Fibroblast of upper back skin (primary cell): ENCODE measurements at regions not wholly inside any gene's neighbourhood (a gene's known extent, or its start where the extent isn't known, plus 50 kb on each side); places are given as distances from the start of the nearest gene placed in this dataset.
A peak's percentile ranks its signal among the peaks of the same experiment; 100 is the strongest.

Source experiments
- DNase-seq: peaks from one replicate; pipeline ENCODE4 v3.0.0-alpha.2; 2013

DNA sequence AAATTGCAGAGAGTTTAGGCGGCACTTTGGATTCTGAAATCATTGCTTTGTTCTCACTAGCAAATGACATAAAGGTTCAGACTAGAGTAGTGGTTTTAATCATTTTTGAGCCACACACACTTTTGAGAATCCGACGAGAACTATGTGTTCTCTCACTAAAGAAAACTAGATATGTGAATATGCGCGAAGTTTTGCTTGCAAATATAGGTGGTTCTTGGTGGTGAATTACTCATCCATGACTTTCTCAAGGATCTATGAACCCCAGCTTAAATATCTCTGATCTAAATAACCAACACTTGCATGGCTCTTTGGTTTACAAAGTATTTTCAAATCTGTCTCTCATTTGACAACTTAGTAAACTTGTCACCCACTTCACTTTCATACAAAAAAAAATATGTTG, 54.8 kb downstream of the NOG start:
- DNase-seq = no peak

DNA sequence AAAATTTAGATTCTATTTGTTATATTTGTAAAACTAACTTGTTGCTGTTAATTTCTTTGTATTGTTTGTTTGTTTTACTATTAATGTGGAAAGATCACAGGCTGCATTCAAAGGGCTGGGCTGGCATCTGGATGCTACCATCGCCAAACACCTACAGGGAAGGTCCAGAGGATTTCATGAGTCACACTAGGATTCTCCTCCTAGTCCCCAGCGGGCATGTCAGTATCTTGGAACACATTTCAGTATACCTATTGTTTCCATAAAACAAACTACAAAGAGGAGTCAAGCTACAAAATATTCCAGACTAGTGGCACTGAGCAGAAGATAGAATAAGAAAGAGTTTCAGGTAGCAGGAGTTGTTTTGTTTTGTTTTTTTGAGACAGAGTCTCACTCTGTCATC, 55.3 kb downstream of the NOG start:
- no peak for DNase-seq

DNA sequence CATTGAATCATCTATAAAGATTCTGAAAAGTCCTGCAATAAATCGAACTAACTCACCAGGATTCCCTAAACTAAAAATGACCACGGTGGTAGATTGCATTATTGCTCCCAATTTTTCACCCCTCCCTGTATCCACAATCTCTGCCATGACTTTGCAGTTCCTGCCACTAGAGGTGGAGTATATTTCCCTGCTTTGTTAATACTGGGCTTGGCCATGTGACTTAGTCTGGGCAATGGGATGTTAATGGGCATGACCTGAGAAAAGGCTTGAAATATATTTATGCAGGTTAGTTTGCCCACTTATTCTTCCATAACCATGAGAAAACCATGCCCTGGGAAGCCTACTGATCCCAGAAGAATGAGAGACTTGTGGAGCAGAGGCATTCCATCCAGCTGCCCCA, 59.1 kb downstream of the NOG start:
- no peak for DNase-seq

DNA sequence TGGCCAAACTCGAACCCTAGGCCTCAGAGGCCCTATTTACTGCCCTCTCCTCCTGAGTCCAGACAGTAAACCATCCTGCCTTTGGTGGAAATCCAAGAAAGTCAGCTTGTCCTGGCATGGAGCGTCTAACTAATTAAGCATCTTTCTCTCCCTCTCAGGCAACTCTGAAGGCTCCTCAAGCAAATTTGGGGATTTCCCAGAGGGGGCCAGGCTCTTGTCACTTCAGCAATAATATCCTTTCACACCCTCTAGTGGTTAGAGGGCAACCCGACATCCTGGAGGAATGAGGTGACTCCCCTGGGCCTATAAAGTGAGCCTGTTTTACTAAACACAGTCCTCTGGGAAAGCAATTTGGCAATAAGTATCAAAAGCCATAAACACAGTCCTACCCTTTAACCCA, 60.4 kb downstream of the NOG start:
- DNase-seq = peak; percentile 66

DNA sequence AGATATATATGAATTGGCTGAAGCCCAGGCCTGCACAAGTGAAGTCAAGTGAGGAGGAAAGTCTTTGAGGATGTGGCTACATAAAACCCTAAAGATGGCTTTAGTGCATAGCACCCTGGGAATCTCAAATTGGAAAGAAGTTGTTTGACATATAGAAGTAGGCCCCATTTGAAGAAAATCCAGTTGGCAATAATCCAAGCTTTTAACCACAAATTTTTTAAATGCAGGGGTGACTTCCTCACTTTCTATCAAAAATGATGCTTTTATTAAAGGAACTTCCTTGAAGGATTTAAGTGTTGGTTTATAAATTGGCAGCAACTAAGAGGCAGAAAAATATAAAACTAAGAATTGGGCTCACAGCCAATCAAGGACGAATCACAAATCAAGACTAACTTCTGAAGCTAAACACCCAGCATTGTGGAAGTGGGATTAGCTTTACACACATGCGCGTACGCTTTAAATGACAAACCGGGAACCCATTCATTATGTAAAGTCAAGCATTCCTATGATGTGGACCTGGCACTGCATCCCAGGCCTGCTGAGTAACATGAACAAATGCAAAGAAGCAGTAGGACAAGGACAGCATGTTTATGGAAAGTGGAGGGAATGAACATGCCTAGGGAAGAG, 63.3 kb downstream of the NOG start:
- peak; percentile 41 for DNase-seq

DNA sequence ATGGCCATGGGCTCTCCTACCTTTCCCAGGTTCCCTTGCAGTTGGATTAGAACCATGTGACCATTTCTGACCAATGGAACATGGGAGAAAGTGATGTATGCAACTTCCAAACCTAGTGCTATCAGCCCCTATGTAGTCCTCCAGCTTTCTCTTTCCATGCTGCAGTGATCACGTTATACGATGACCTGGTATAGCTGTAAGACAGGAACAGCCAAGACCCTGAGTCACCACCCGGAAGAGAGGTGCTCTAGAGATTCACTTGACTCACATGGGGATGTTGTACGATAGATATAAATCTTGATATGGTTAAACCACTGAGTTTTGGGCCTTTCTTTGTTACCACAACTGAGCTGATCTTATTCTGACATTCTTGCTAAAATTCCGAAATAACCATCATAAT, 65.1 kb downstream of the NOG start:
- no peak for DNase-seq

DNA sequence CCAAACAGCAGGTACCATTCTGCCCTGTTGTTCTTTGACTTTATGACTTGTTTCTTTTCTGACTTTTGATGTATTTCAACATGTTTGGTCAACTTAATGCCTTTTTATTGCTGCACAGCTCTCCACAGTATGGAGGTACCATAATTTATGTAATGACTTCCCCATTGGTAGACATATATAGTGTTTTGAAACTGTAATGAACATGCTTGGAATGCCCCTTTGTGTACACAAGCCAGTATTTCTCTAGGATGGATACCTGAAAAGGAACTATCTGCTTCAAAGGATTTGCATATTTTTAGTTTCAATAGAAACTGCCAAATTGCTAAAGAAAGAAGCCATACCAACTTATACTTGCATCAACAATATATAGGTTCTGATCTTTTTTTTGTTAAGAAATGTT, 66.1 kb downstream of the NOG start:
- DNase-seq = no peak

DNA sequence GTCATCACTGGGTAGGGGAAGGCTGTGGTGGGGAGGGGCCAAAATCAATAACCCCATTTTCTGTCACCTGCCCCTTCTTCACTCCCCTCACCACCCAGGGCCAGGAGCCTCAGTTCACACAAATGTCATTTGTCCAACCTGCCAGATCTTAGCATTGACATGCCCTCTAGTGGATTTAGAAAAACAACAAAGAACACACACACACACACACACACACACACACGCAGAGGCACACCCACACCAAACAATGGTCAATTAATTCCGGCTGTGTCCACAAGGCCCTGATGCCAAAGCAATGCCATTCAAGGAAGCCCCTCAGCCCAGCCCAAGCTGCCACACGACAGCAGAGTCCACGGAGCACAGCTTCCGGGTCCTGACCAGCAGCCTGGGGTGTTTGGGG, 68.4 kb downstream of the NOG start:
- no peak for DNase-seq

DNA sequence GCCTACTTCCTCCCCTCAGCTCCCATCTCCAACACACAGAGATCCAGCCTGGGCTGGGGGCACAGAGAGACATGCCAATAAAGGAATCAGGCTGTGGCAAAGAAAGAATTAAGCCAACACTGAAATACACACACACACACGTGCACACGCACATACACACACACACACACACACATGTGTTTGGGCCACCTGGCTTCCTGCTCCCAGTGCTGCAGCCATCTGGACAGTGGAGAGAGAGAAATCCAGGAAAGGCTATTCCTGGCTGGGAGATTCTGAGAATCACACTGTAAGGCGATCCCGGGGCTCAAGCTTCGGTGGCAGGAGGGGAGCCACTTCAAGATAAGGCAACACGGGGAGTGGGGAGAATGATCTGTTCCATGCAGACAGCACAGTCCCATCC, 72.4 kb downstream of the NOG start:
- no peak for DNase-seq

DNA sequence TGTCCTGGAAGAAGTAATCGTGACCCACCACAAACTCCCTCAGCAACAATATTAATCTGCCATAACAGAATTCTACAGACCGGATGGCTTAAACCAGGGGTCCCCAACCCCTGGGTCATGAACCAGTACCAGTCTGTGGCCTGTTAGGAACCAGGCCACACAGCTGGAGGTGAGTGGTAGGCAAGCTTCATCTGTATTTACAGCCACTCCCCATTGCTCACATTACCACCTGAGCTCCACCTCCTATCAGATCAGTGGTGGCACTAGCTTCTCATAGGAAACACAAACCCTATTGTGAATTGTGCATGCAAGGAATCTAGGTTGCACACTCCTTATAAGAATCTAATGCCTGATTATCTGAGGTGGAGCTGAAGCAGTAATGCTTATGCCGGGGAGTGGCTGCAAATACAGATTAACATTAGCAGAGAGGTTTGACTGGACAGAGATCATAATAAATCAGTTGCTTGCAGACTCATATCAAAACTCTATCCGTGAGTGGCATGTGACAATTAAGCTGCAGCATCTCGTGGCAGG, 74.5 kb downstream of the NOG start:
- DNase-seq = no peak

DNA sequence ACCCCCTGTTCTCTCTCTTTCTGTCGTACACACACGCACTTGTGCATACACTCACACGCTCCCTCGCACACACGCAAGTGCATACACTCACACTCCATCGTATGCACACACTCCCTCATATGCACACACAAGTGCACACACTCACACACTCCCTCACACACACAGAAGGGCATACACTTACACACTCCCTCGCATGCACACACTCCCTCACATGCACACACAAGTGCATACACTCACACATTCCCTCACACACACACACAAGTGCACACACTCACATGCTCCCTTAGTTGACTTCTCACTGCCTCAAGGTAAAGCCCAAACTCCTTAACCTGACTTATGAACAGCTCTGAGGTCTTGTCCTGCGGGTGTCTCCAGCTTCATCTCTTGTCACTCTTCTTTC, 78.7 kb downstream of the NOG start:
- DNase-seq = no peak

DNA sequence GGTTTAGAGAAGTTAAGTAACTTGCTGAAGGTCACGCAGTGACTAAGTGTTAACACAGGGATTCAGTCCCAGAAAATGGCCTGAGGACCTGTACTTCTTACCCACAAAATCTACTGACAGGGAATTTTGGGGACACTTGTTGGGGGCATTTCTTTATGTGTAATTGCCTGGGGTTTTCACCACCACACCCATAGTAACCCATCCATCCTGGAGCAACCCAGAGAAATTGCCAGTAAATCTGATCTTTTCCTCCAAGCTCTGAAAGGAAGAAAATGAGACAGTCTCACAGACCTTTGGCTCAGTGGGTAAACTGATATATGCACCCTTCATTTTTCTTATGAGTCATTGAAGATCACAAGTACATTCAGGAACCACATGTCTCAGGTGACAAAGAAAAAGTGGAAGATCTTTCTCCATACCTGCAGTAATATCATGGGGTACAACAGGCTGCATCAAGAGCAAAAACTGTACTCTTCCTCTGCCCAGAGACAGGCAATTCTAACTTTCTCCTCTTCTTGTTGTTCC, 81.0 kb downstream of the NOG start:
- no peak for DNase-seq

DNA sequence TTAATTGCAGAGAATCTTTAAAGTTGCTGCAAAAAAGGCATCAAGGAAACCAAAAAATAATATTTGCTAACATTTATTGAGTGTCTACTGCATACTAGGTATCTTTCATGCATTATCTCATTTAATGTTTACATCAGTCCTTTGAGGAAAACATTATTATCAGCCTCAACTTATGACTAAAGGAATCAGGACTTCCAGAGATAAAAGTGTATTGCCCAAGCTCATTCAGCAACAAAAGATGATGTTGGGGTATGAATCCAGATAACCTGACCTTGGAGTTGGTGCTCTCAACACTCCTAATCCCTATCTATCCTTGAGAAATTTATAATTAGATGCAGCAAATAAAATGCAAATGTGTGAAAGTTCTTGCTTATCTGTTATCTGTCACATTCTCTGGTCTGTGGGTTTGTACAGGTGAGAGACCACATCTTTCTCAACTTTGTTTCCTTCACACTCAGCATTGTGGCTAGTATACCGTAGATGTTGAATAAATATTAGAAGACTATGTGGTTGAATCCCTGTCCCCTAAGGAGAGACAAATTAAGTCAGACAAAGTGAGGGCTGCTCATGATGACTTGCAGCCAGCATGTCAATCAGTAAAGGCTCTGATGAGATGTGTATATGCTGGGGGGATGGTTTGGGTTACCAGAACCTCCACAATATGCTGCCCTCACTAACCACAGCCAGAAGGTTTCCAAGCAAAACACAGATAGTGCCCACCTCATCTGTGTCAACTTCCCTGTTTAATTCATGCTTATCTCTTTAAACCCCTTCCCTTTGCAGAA, 82.6 kb downstream of the NOG start:
- no peak for DNase-seq

DNA sequence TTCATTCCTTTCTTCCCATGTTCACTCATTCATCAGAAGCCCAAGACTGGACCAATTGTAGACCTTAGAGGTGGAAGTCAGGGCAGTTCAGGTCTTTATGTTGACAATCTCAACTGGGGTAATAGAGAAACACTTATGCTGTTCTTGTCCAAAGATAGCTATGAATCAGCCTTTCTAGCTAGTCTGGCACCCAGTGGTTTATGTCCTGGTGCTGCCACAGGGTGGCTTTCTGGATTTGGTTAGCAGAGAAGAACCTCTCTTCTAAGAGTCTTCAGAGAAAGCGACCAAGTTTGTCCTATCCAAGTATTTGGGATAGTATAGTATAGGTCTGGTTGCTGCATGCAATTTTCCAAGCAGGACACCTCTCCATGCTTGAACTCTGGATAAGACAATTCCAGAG, 83.3 kb downstream of the NOG start:
- DNase-seq = no peak

DNA sequence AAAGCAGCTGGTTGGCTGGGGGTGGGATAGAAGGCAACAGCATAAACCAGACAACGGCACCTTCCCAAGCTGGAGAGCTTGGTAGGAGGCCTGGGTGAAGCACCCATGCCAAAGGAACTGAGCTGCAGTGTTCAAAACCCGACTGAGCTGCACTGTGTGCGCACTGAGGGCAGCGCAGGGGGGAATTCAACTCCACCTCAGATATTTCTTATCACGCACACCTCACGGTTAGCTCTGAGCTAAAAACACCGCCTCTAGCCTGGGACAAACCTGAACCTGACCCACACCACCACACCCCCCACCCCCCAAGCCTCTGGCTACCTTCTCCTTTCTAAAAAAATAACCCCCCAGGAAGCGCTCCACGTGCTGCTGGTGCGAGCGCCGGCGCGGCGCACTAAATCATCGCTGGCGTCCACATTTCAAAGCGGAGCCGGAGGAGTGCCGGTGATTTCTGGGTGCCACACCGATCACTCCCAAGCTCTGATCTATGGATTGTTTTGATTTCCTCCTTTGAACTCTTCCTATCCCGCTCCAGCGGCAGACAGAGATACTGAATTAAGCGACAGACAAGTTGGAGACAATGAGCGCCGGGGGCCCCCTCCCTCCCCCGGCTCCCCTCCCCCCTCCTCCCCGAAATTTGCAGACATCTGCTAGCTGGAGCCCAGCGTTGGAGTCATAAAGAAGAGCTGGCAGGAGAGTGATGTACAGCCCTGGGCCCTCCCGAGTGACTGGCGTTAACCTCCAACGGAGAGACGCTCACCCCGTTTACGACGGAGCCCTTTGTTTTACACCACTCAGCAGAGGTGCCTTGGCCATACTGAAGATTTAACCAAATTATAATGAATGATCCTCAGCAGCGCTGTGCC, 85.0 kb downstream of the NOG start:
- DNase-seq = peak; percentile 12

DNA sequence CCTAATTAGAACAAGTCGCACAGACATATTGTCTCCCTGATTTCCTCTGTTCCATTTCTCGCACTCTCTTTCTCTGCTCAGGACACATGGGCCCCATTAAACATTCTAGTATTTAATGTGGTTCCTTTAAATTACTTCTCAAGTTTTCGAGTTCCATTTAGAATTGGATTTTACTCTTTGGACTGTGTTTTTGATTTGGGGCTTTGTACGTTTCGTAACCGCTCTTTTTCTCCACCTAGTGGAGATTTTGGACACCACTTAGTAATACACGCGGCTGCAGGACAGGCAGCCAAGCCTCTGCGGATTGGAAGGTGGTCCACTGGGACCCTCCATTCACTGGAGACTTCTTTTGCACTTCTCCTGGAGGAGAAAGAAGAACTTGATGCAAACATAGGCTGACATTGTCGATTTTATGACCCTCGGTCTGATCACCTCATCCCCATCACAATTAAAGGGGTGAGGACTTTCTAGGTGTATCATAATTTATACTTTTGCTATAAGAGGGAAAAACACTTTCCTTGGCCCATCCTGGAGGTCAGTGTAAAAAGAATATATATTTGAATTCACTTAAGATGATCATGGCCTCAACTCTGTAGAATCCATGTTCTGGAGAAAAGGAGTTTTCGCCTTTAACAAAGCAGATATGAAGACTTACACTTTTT, 85.7 kb downstream of the NOG start:
- DNase-seq = peak; percentile 49

DNA sequence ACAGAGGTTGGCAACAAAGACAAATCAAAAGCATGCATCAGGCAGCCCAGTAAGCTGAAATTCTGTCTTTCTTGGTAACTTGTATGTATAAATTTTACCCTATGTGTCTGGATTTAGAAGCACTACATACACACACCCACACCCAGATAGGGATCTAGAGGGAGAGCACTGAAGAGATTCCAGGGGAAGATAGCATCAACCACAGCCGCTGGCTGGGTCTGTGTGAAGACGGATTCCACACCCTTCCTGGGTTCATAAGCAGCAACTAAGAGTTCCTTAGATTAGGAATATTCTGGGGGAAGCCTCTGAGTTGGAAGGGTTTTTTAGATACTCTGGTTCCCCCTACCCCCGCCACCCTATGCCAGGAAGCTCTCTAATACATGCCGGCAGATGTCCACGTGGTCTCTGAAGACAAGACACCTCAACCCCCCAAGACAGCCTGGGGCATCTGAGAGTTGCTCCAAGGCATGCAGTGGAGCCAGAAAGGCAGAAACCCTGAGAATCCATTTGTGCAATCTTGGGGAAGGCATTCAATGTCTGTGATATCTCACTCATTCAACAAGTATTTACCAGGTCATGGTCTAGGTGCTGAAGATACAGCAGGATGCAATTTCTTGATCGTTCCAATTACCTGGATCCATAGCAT, 86.4 kb downstream of the NOG start:
- DNase-seq = peak; percentile 53

DNA sequence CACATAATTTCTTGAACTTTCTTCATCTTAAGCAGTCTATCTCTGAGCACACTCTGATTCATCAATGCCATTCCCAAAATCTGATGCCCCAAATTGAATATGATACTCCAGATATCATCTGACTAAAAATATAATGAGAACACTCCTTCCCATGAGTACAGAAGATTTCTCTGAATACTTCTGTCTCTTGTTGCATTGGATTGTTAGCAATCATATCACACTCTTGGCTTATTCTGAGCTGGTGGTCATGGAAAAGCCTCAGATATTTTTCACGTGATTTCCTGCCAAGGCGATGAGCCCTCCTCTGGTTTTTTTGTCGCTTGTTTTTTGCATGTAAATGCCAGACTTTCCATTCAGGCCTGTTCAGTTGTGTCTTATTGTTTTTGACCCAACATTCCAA, 87.2 kb downstream of the NOG start:
- DNase-seq = no peak

DNA sequence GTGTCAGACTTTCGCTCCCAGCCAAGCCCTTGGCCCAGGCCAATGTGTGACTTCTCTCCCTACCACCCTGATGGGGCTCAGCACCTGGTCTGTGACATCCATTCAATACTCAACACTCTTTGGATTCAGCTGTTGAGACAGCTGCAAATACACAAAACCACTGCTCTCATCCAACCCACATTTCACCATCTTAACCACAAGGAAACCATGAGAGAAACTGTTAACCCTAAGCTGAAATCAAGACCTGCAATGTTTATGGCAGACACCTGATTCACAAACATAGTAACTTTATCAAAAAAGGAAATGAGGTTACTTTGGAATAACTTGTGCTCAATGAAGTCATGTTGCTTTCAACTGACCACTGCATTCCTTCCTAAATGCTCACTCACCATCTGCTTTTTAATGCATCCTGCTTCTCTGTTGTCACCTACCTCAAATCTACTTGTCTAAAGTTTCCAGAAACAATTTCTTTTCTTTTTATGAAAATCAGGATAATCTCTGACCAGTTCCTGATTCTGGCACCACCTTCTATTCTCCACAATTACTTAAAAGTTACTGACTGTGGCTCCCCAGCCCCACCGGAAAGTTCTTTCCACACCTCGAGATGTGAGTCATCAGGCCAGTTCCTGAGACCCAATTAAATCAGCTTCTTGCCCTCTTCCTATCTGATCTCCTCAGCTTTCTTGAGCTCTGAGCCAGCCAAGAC, 88.2 kb downstream of the NOG start:
- peak; percentile 94 for DNase-seq

DNA sequence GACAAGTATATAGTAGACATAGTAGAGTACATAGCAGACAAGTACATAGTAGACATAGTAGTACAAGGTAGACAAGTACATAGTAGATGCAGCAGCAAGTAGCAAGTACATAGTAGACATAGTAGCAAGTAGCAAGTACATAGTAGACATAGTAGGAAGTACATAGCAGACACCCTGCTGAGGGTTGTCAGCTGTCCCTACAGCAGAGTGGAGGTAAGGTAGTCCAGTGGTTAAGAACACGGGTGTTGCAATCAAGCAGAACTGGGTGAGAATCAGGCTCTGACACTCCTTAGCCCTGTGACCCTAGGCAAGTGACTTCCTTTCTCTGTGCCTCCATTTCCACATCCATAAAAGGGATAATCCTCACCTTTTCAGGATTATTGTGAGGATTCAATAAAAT, 94.7 kb downstream of the NOG start:
- DNase-seq = no peak

DNA sequence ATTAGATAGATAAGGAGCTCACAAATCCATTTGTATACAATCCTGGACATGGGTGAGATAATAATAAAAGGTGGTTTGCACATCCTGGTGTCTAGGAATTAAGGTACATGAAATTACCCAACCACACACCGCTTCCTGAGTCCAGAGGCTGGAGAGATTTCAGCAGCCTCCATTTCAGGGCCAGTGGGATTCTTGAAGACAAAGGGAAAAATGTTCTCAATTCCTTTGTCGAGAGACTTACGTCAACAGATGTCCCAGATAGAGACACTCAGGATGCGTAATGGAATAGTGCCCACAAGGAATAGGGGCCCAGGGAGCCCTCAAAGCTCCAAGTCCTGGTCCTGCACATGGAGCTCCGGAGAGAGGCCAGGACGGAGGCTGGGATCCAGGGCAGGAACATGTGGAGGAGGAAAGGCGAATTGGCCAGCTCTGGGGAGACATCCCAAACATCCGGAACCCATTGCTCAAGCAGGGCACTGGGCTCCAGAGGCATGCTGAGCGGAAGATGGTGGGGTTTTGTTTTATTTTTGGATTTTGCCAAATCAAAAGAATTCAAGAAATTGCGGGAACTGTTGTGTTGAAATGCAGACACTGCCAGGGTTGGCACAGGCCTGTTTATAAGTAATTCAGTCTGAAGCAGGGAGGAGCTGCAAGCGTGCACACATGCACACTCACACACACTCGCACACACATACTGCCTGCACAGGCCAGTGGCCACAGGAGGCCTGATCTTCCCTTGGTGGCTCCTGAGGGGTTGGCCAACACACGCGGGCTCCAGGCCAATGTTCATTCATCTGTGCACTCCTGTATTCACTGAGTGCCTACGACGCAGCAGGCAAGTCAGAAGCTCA, 97.2 kb downstream of the NOG start:
- DNase-seq = no peak
